HG02943 (cell line): ENCODE measurements at regions not wholly inside any gene's neighbourhood (a gene's known extent, or its start where the extent isn't known, plus 50 kb on each side); places are given as distances from the start of the nearest gene placed in this dataset.
"Not testable (repeated sequence)": the region's sequence is repeated elsewhere in the genome, so short reads cannot be mapped to it uniquely, and the experiment has no call there.

Experiments
- ATAC-seq: cut with Tn5 transposase; IDR thresholded peaks from one replicate; pipeline ENCODE4 v1.9.1; 2021; ENCODE audit warnings: mild to moderate bottlenecking, low read depth, moderate library complexity; ENCODE audit not compliant: unreplicated experiment

DNA sequence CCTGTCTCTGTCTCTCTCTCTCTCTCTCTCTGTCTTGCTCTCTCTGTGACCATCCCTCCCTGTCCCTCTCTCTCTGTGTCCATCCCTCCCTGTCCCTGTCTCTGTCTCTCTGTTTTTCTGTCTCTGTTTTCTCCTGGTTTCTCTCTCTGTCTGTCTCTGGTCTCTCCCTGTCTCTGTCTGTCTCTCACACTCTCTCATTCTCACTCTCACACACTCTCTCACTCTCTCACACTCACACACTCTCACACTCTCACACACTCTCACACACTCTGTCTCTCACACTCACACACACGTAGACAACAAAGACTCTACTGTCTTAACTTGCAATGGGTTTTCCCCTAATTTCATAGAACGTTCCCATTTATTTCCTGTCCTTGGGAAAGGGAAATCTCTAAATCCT is 299.5 kb downstream of the FOXL1 start:
- ATAC-seq = no peak

- ATAC-seq = no peak
These were observed 300.1 kb downstream of the FOXL1 start for GRCh38 chr16:86878236-86879080.

GRCh38 chr16:86879268-86879667 is 300.9 kb downstream of the FOXL1 start:
- ATAC-seq = no peak

DNA sequence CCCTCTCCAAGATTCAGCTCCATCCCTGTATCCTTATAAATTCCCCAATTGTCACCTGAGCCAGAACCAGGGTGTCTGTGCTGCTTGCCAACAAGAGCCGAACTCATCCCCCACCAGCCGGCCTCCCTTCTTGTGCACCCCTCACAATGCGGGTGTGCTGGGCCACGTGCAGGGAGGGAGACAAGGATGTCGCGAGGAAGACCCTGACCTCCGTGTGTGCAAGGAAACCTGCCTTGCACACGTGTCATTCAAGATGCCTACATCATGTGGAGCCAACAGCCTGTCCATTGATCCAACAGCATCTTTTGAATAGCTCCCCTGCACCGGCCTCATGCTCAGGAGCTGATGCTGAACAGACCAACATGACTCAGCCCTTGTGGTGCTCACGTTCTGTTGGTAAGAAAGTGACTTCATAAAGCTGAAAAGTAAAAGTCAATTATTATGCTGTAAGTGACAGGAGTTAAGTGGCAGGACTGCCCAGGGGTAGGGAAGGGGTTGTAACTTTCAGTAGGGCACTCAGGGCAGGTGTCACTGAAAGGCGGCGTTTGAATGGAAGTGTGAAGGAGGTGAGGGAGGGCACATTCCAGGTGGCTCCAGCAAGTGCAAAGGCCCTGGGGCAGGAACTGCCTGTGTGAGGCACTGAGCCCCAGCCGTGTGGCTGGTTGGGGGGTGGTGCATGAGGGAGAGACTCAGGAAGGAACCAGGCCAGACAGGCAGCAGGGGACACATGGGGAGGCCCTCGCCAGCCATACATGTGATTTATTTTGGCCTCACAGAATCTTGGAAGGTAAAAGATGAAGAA is 302.2 kb downstream of the FOXL1 start:
- ATAC-seq = no peak

DNA sequence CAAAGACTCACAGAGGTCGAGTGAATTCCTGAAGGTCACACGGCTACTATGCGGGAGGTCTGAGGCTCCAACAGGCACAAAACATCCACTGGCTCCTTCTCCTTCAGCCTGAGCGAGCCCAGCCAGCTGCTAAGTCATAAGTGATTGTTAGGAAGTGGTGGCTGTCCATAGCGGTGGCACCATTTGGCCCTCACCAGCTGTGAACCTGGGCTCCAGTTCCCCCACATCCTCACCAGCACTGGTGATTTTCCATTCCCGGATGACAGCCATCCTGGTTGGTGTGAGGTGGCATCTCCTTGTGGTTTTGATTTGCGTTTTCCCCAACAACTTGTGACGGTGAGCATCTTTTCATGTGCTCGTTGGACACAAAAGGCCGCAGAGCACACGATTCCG is 302.8 kb downstream of the FOXL1 start:
- ATAC-seq = no peak

DNA sequence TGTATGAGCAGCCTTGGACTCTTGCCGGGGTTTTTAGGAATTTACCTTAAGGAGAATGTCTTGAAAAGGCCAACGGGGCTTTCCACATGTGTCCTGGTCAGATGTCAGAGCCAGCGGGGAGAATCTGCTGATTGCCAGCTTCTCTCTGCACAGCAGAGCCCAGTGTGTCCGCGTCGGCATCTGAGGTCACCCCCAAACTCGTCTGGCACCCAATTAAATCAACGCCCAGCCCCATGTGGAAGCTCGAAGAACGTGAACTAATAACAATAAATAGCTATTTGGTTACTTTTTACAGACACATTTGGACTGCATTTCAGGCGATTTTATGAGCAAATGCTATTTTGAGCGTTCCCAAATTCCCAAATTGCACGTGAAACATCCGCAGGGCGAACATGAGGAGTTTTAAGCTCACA is 303.5 kb downstream of the FOXL1 start:
- ATAC-seq = no peak

DNA sequence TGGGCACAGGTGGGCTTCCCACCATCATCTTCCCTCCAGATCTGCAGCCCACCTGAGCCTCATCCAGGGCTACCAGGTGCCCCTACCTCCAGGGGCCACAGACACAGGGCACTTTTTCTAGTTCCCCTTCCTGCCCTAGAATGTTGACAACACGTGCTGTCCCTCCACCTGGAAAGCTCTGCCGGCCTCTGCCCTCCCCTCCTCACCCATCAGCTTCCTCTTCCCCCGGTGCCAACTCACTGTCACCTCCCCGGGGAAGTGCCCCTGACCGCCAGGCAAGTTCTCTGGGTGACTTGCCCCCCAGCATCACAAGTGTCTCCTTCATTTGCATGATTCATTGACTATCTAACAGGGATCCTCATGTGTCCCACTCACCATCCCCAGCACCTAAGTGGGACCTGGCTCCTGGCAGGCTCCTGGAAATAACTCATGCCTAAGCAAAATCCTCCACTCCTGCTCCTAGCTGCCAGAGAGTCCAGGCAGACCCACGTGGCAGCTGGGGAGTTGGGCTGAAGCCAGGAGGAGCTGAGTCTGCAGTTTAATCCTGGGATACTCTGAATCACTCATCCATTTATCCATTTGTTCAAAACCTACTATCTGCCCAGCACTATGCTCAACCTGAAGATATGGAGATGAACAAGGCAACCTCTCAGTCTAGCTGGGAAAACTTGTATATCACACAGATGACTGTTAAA is 304.4 kb downstream of the FOXL1 start:
- ATAC-seq = no peak

DNA sequence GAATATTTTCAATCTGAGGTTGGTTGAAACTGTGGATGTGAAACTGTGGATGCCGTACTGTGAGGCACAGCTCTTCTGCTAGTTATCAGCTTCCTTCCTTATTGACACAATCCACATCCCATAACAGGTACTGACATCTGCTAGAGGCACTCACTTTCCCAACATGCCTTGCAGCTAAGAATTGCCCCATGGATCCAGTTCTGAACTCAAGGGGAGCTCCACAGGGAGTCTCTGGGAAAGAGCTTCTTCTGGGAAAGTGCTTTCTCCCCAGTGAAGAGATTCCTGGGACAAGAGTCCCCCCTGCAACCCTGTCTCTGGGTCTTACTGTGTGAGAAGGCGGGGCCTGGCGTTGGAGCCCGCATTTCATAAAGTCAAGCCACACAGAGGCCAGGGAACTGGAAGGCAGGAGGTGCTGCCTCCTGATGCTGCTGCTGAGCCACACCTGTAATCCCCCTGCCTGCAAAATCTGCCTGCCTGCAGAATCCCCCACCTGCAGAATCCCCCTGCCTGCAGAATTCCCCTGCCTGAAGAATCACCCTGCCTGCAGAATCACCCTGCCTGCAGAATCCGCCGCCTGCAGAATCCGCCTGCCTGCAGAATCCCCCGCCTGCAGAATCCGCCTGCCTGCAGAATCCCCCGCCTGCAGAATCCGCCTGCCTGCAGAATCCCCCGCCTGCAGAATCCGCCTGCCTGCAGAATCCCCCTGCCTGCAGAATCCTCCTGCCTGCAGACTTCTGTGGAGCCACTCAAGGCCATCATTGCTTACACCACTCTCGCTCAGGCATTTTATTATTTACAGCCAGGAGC is 305.4 kb downstream of the FOXL1 start:
- no peak for ATAC-seq

GRCh38 chr16:86884390-86884650 is 306.0 kb downstream of the FOXL1 start:
- ATAC-seq = no peak

GRCh38 chr16:86885139-86885538 is 306.8 kb downstream of the FOXL1 start:
- no peak for ATAC-seq

- ATAC-seq = no peak
These were observed 308.3 kb downstream of the FOXL1 start for GRCh38 chr16:86886651-86887050.

- no peak for ATAC-seq
These were observed 309.1 kb downstream of the FOXL1 start for GRCh38 chr16:86887416-86887815.

- no peak for ATAC-seq
These were observed 310.1 kb downstream of the FOXL1 start for GRCh38 chr16:86888231-86889053.

DNA sequence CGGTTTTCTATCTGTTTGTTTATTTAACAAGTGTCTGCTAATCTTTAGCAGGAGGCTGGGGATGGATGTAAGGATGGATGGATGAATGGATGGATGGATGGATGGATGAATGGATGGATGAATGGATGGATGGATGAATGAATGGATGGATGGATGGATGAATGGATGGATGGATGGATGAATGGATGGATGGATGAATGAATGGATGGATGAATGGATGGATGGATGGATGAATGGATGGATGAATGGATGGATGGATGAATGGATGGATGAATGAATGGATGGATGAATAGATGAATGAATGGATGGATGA is 310.7 kb downstream of the FOXL1 start:
- ATAC-seq = not testable (repeated sequence)

DNA sequence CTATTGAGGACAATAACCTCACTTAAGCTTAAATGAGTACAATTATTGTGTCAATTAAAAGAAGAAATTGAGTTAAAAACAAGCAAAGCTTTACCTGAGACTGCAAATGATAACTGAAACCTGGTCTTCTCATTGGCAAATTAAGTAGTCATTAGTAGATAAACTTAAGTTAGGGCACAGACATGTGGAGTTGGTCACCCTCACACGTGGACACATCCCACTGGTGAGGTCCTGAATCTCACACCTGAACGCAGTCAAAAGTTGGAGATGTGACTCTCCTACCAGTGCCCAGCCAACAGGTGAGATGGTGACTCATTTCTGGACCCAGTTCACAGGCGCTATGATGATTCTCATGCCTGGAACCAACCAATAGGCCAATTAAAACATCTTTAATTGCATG is 311.6 kb downstream of the FOXL1 start:
- no peak for ATAC-seq

DNA sequence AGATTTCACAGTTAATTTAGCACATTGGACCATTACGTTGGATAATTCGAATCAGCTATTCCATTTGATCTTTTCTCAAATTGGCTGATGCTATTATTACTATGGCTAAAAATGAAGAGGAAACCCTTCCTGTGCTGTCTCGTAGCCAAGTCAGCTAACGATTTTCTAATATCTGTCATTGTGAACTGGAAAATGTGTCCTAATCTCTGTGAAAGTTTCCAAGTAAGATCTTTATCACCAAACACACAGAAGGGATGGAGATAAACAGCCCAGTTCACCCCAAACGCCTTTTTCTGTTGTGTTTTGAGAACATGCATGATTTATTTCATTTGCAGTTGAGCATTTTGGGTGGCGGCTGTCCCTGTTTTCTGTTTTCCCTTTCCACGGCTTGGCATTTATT is 312.8 kb downstream of the FOXL1 start:
- ATAC-seq = no peak

- no peak for ATAC-seq
These were observed 313.3 kb downstream of the FOXL1 start for GRCh38 chr16:86891631-86892030.

- no peak for ATAC-seq
These were observed 314.2 kb downstream of the FOXL1 start for GRCh38 chr16:86892509-86892908.

DNA sequence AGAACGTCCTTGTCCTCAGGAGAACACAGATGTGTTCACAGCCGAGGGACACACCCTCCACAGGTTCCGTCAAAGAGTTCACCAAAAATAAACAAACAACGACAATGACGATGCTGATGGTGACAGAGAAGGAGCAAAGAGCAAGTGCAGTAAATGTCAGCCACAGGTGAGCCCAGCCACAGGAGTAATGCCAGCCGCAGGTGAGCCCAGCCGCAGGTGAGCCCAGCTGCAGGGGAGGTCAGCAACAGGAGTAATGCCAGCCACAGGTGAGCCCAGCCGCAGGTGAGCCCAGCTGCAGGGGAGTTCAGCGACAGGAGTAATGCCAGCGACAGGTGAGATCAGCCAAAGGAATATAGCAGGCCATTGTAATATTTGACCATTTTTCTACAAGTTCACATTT is 315.2 kb downstream of the FOXL1 start:
- ATAC-seq = no peak

DNA sequence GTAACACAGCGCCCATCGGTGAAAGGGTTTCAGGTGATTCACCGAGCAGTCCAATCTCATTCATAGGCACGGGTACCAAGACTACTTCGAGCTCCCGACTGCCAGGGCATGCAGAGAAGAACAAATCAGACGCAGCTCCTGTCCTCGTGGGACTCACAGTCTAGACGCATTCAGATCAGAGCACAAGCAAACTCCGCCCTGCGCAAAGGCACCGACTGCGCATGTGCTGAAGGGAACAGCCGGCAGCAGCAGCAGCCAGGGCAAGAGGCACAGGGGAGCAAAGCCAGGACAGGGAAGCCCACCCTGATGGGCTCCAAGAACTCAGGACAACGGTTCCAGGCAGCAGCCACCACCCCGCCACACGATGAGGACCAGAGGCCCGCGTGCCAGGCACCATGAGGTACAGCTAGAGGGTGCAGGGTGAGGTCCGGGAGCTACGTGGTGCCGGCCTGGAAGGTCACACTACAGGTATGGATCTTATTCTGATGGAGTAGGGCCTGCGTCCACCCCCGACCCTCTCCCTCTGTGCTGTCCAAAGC is 315.7 kb downstream of the FOXL1 start:
- ATAC-seq = no peak
